Lung (tissue), 11 donors: ENCODE measurements at regions not wholly inside any gene's neighbourhood (a gene's known extent, or its start where the extent isn't known, plus 50 kb on each side); places are given as distances from the start of the nearest gene placed in this dataset.

Source experiments
- ATAC-seq: fragments of 200-7000 bp; cut with Tn5 transposase; one replicate; pipeline ENCODE4 v1.9.1; 2020; ENCODE audit warnings: moderate number of reproducible peaks; ENCODE audit not compliant: insufficient read depth, low FRiP score
- DNase-seq, 3 donors: peaks; one replicate each; pipeline ENCODE4 v3.0.0-alpha.2; 2013 to 2017
- H3K27ac ChIP-seq, 2 donors: one replicate each; pipeline ENCODE4 v1.5.1; 2013; ENCODE audit warnings: mild to moderate bottlenecking in 2 of 2, moderate library complexity in 2 of 2, control low read depth in 1 of 2, inconsistent platforms in 1 of 2, low read depth in 1 of 2, low read length in 1 of 2
- H3K27me3 ChIP-seq, 3 donors: one replicate each; pipeline ENCODE4 v1.5.1; 2013; ENCODE audit warnings: low read length in 2 of 3; ENCODE audit not compliant: control insufficient read depth in 3 of 3, insufficient read depth in 3 of 3
- H3K36me3 ChIP-seq, 4 donors: one replicate each; pipeline ENCODE4 v1.5.1; 2013; ENCODE audit warnings: low read length in 4 of 4, mild to moderate bottlenecking in 1 of 4, moderate library complexity in 1 of 4; ENCODE audit not compliant: control insufficient read depth in 4 of 4, insufficient read depth in 4 of 4
- H3K4me1 ChIP-seq, 5 donors: one replicate each; pipeline ENCODE4 v1.5.1; 2013; ENCODE audit warnings: low read length in 5 of 5, mild to moderate bottlenecking in 2 of 5, moderate library complexity in 1 of 5; ENCODE audit not compliant: control insufficient read depth in 5 of 5, insufficient read depth in 5 of 5
- H3K4me3 ChIP-seq: one replicate; pipeline ENCODE4 v1.5.1; 2013; ENCODE audit warnings: mild to moderate bottlenecking, control low read depth, moderate library complexity
- H3K9ac ChIP-seq, 2 donors: one replicate each; pipeline ENCODE4 v1.5.1; 2013; ENCODE audit warnings: low read length in 2 of 2, control low read depth in 1 of 2; ENCODE audit not compliant: insufficient read depth in 1 of 2
- H3K9me3 ChIP-seq, 4 donors: one replicate each; pipeline ENCODE4 v1.5.1; 2013; ENCODE audit warnings: low read length in 3 of 4, mild to moderate bottlenecking in 1 of 4, moderate library complexity in 1 of 4; ENCODE audit not compliant: control insufficient read depth in 4 of 4, insufficient read depth in 3 of 4
- WGBS, 2 donors: extraction: QIAGEN DNeasy Blood & Tissue Kit; methylation state at CpG; one replicate each; pipeline ENCODE4 v1.1.7; 2013; 5-methylcytosine and 5-hydroxymethylcytosine counted together
- TF ChIP-seq, protein P1 (sequence below): IDR thresholded peaks from 2 replicates; pipeline ENCODE4 v1.5.1; 2012; ENCODE audit warnings: mild to moderate bottlenecking; ENCODE audit errors: control extremely low read depth, extremely low read depth
- donor health status: control.
- donor health status: control.
- donor health status: Bipolar disorder and iron deficiency.
- donor health status: healthy.
- donor health status: DM: yes; HTN: yes; CAD: no.

DNA sequence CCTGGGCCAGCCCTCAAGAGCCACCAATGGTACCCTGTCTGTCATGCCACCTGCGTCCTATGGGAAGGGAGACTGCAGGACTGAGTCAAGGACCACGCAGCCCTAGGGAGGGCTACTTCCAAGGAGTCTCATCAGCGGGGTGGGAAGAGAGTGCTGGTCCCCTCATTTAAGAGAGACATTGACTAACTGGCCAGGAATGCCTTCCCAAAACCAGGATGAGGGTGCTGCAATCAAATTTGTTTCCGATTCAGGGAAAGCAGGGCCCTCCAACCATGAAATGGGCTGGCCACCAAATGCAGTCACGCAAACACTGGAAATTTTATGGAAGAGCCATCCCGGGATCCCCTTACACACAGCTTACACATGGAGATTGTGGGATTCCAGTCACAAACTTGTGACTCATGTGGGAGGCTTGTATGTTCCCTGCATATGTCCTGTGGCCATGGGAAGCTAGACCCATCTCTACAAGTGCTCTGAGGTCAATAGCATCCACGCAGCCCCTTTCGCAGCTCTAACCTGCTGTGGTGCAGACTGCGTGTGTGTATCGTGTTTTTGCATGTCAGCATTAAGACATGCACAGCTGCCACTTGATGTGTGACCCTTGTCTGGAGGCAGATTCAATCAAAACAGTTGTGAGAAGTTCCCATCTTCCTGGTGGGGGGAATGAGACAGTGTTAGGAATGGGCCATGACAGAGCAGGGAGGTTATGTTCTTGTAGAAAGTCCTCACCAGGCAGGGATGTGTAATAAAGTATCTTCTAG is 53.0 kb upstream of the CST7 start:
- peaks cover 0 to 16% (median 4%) of the 10 kb centered on the region in 4 donors for H3K9me3 ChIP-seq
- H3K4me3 ChIP-seq = no peak overlapping the region
- no peak overlapping the region for H3K27ac ChIP-seq
- H3K27me3 ChIP-seq = no peaks in the 10 kb centered on the region
- TF ChIP-seq, protein P1, sequence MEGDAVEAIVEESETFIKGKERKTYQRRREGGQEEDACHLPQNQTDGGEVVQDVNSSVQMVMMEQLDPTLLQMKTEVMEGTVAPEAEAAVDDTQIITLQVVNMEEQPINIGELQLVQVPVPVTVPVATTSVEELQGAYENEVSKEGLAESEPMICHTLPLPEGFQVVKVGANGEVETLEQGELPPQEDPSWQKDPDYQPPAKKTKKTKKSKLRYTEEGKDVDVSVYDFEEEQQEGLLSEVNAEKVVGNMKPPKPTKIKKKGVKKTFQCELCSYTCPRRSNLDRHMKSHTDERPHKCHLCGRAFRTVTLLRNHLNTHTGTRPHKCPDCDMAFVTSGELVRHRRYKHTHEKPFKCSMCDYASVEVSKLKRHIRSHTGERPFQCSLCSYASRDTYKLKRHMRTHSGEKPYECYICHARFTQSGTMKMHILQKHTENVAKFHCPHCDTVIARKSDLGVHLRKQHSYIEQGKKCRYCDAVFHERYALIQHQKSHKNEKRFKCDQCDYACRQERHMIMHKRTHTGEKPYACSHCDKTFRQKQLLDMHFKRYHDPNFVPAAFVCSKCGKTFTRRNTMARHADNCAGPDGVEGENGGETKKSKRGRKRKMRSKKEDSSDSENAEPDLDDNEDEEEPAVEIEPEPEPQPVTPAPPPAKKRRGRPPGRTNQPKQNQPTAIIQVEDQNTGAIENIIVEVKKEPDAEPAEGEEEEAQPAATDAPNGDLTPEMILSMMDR = no peak
- WGBS, 2 donors = 91 to 97% methylated on average over 10 of the region's 10 CpGs
- no peaks in the 10 kb centered on the region for H3K36me3 ChIP-seq
- ATAC-seq (no peak), DNase-seq (no peak)
- no peaks in the 10 kb centered on the region for H3K4me1 ChIP-seq
- no peak overlapping the region for H3K9ac ChIP-seq

DNA sequence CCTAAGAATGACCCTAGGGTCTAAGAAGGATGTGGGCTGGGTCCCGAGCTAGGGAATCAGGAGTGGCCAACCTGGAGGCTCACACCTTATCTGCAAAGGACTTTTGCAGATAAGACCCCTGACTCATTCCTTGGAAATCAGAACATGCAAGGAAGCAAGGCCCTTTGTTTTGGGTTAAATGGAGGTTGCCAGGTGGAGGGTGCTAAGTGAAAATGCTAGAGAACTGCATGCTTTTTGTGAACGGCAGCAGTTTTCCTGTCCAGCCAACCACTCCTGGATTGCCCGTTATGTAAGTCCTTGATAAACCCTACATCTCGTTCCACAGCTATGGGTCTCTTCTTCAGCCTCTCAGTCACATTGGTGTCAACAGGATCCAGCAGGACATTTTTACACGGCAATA is 52.1 kb upstream of the CST7 start:
- Histone ChIP-seq H3K9me3 (peaks cover 0 to 16% (median 4%) of the 10 kb centered on the region in 4 donors), H3K27ac (no peak overlapping the region), H3K9ac (no peak overlapping the region), H3K27me3 (no peaks in the 10 kb centered on the region), H3K4me1 (no peaks in the 10 kb centered on the region), H3K4me3 (no peak overlapping the region), H3K36me3 (no peaks in the 10 kb centered on the region)
- ATAC-seq (no peak), DNase-seq (no peak)
- WGBS, 2 donors = 69 to 76% methylated on average over 5 of the region's 5 CpGs
- TF ChIP-seq, protein P1 = no peak

DNA sequence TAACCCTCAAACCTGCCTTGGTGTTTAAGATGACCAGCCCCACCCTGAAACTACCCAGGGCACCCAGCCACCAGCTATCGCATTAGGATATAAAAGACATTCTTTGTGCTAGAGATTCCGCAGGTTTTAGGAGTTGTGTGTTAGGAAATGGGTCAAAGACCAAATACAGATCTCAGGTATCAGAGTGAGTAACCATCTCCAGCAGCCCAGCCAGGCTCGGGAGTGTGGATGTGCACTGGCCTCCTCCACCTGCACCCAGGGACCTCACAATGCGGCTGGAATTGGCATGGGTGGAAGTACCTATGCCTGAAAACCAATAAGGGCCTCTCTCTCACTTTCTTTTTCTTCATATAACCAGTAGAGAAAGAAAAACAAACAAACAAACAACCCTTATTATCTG is 51.1 kb upstream of the CST7 start:
- 84 to 94% methylated on average over 4 of the region's 4 CpGs for WGBS, 2 donors
- DNase-seq (no peak), ATAC-seq (no peak)
- peaks cover 0 to 16% (median 4%) of the 10 kb centered on the region in 4 donors for H3K9me3 ChIP-seq
- no peaks in the 10 kb centered on the region for H3K4me1 ChIP-seq
- no peak overlapping the region for H3K4me3 ChIP-seq
- H3K9ac ChIP-seq = no peak overlapping the region
- H3K27me3 ChIP-seq = no peaks in the 10 kb centered on the region
- TF ChIP-seq, protein P1 = no peak
- H3K36me3 ChIP-seq = no peaks in the 10 kb centered on the region
- H3K27ac ChIP-seq = no peak overlapping the region

DNA sequence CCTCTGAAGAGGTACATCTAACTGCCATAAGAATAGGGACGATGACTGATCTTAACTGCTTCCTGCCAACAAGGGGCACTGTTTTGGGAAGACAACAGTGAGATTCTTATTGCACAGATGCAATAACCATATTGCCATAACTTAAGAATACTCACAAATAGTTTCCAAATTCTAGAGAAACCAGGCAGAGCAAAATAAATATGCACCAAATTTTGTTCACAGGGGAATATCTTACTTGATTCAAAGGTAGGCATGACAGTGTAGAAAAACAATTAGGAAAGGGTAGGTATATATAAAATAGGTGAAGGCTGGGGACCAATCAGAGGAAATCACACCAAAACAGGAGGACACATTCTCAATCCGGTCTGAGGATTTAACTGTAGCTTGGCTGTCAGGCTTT is 49.9 kb upstream of the CST7 start:
- no peak overlapping the region for H3K4me3 ChIP-seq
- TF ChIP-seq, protein P1 = no peak
- no peaks in the 10 kb centered on the region for H3K27me3 ChIP-seq
- ATAC-seq (no peak), DNase-seq (no peak)
- H3K9me3 ChIP-seq = peaks cover 0 to 16% (median 4%) of the 10 kb centered on the region in 4 donors
- H3K36me3 ChIP-seq = no peaks in the 10 kb centered on the region
- H3K9ac ChIP-seq = no peak overlapping the region
- H3K4me1 ChIP-seq = no peaks in the 10 kb centered on the region
- 92 to 93% methylated on average over 2 of the region's 2 CpGs for WGBS, 2 donors
- H3K27ac ChIP-seq = no peak overlapping the region
